Keratinocyte (primary cell): ENCODE measurements at regions not wholly inside any gene's neighbourhood (a gene's known extent, or its start where the extent isn't known, plus 50 kb on each side); places are given as distances from the start of the nearest gene placed in this dataset.

Experiments
- CTCF ChIP-seq, 3 experiments: IDR thresholded peaks in 1 of 3; conservative IDR thresholded peaks in 1 of 3; optimal IDR thresholded peaks in 1 of 3; 2 replicates in 2 of 3; 3 replicates in 1 of 3; pipeline versions ENCODE3 to v1.5.1; 2011; ENCODE audit warnings: low read length in 3 of 3, mild to moderate bottlenecking in 3 of 3, moderate library complexity in 2 of 3, control low read depth in 1 of 3, inconsistent platforms in 1 of 3; ENCODE audit not compliant: insufficient read depth in 2 of 3; ENCODE audit errors: extremely low read depth in 1 of 3
- EZH2 ChIP-seq: IDR thresholded peaks from one replicate; pipeline ENCODE4 v1.6.1; 2012; ENCODE audit warnings: inconsistent platforms, mild to moderate bottlenecking, low read length, moderate library complexity

- no peak for TF ChIP-seq CTCF (optimal IDR thresholded peaks at IDR 0.05 in 1 of 3, IDR thresholded peaks at IDR 0.05 in 1 of 3, conservative IDR thresholded peaks at IDR 0.05 in 1 of 3; ENCODE audit: extremely low read depth in 1 of 3, insufficient read depth in 2 of 3, low read length in 3 of 3)
- TF ChIP-seq EZH2: no peak
Measured at GRCh38 chr16:29124828-29125227, 140.0 kb downstream of the LAT start.
